GM18868 (cell line): ENCODE measurements at regions not wholly inside any gene's neighbourhood (a gene's known extent, or its start where the extent isn't known, plus 50 kb on each side); places are given as distances from the start of the nearest gene placed in this dataset.

Experiments used
- ATAC-seq: cut with Tn5 transposase; IDR thresholded peaks from one replicate; pipeline ENCODE4 v1.9.1; 2021; ENCODE audit warnings: mild to moderate bottlenecking, moderate library complexity; ENCODE audit not compliant: unreplicated experiment

DNA sequence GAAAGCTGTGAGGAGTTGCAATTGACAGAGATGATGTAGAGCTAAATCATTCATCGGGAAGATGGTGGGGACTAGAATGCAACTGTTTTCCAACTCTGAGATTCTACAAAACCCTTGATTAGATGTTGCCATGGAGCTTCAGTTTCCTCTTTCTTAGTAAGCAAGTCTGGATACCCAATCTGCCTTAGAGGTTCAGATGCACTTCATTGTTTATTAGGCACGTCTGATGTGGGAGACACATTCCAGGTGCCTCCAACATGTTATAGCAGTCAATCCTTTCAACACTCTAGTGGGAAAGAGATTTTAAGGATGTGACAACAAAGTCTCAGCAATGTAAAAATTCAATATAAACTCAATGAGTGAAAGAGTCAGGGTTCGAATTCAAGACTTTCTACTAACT lies 291.3 kb upstream of the PHYHIPL start:
- ATAC-seq = no peak

- no peak for ATAC-seq
Observed at GRCh38 chr10:58885686-58886345, 290.6 kb upstream of the PHYHIPL start.

DNA sequence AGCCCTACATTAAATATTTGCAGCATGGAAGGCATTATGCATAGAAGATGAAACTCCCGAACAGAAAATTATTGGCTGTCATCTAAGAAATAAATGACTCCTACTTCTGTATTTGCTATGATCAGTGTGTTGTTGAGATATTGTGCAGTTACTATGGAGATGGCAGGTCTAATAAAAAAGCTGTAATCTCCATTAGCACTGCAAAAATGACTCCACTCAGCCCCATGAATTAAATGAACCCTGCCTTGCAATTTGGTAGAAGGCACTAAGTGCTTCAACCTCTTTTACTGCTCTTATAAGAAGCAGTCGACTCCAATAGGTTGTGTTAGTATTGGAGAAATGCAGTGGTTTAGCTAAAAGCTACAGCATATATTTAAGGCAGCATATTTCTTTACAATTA lies 290.0 kb upstream of the PHYHIPL start:
- no peak for ATAC-seq

- no peak for ATAC-seq
Observed at GRCh38 chr10:58887474-58887873, 289.0 kb upstream of the PHYHIPL start.

DNA sequence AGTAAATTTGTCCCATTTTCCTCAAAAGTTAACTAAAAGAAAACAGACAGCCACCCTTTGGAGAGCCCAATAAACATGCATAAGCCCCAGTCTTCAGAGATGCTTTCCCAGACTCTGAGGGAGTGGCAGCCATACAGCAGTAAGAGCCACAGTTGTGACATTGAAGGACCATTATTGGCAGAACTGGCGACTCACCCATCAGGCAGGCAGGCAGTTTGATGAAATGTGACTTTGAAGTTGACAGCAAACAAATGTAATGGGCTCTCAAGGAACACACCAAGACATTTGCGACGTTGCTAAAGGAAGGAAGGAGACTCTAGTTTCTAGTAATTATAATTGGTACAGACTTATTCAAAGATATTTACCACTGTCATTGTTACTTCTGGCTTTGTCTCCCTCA lies 287.5 kb upstream of the PHYHIPL start:
- no peak for ATAC-seq

DNA sequence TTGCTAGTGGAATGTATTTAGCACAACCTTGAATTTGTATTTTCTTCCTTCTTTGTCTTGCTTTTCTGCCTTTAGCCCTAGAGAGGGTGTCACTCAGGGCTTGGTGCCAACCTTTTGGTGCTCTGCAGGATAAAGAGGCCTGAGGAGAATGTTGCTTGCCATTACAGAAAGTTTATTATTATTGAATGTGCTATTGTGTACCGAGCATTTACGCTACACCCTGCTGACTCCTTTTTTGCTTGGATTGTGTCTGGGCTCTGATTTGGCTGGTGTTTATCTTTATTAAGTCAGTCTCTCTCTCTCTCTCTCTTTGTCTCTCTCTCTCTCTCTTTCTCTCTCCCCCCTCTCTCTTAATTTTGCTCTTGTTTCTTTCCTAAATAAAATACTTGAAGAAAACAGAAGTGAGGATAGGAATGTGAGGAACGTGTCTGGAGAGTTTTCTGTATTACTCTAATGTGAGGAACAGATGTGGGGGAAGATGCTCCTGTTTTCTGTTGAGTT lies 284.4 kb upstream of the PHYHIPL start:
- no peak for ATAC-seq

DNA sequence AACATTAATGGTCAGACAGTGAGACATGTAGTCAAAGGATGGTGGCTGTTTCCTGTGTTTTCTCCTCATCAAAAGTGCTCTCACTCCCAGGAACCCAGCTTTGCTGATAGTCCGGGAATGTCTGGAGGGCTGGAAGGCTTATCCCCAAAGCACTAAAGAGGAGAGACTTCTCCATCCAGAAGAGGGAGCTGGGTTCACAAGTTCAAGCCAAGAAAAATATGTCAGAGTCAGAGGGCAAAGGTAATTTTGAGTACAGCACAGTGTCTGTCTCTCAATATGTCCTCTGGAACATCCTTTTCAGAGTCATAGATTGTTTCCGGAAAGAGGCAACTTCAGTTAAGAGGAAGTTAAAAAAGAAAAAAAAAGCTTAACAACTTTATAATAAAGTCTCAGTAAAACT lies 281.5 kb upstream of the PHYHIPL start:
- ATAC-seq = no peak

- no peak for ATAC-seq
Observed at GRCh38 chr10:58896229-58896628, 280.2 kb upstream of the PHYHIPL start.

GRCh38 chr10:58897236-58897635 lies 279.2 kb upstream of the PHYHIPL start:
- no peak for ATAC-seq

GRCh38 chr10:58897708-58898107 lies 278.7 kb upstream of the PHYHIPL start:
- ATAC-seq = no peak

DNA sequence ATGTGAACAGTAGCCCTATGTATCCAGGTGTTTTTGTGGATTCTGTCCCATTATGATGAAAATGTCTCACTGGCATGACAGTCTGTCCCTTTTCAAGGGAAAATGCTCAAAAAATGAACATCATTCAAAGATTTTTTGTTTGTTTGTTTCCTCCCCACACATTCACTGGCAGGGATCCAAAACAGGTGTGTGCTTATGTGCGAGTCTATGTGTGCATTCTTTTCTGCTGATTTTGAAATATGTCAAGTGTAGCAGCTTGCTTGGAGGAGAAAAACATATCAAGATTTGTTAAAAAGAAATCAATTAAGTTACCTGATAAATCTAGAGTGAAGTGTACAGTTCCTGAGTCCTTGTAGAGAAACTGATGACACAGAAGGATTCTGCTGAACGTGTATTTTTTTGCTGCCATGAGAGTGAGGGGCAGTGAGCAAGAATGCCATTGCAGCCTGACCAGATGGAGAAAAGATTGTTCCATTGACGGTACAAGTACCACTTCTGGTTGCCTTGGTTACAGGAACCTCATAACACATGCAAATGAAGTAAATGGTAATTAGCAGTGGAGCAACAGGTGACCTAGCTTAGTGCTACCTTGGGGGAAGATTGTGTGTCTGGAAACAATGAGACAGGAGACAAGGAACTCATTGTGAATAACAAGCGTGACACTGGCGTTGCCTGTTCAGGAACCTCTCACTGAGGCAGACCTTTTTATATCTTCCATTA lies 277.4 kb upstream of the PHYHIPL start:
- no peak for ATAC-seq

DNA sequence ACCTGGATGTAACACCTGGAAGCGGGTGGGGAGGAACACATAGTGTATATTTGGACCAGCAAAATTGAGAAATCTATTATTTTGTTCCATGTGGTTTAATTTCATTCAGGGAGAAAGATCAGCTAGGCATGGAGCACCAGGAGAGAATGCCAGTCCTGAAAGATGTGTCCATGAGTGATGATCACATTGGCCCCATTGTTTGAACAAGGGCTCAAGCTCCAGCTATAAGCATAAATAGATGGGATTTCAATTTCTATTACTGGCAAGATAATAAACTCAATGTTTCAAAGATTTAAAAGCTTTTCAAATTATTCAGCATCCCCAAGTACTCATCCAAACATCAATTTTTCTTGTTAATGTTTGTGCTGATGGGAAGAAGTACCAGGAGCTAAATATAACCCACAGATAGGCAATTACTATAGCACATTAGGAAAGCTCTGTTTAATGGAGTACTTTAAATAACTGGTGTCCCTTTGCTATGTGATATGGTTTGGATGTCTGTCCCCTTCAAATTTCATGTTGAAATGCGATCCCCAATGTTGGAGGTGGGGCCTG lies 275.3 kb upstream of the PHYHIPL start:
- ATAC-seq = no peak

DNA sequence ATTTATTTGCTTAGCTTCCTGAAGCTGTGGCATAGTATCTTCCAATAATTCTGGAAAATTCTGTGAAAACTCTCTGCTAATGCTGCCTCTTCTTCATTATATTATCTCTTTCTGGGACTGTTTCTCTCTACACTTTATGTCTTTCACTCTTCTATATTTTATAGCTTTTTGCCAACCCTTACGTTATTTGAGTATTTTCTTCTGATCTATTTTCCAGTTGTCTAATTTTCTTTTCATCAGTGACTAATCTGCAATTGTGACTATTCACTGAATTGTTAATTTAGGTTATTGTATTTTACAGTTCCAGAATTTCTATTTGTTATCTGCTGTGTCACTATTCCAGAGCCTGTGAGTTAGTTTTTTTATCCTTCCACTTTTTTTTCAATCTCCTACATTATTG lies 273.4 kb upstream of the PHYHIPL start:
- ATAC-seq = no peak

GRCh38 chr10:58909881-58910280 lies 266.6 kb upstream of the PHYHIPL start:
- no peak for ATAC-seq

DNA sequence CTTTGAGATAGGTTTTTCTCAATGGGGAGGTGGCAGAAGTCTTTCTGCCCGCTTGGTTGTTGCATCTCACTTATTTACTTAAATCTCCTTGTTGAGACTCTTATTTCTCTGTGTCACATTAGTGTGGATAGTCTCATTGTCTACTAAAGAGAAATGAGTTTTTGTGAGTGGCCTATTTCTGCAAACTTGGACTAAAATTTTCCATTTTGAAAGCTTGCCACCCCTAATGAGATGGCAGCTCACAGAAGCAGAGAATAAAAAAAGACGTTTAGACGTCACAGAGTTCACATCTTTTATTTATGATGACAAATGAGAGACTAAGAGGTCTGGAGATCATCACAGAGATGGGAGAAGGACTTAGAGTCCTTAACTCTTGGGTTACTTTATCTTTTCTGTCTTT lies 262.7 kb upstream of the PHYHIPL start:
- ATAC-seq = no peak

- peak; percentile 79 for ATAC-seq
Observed at GRCh38 chr10:58918887-58919286, 257.6 kb upstream of the PHYHIPL start.

DNA sequence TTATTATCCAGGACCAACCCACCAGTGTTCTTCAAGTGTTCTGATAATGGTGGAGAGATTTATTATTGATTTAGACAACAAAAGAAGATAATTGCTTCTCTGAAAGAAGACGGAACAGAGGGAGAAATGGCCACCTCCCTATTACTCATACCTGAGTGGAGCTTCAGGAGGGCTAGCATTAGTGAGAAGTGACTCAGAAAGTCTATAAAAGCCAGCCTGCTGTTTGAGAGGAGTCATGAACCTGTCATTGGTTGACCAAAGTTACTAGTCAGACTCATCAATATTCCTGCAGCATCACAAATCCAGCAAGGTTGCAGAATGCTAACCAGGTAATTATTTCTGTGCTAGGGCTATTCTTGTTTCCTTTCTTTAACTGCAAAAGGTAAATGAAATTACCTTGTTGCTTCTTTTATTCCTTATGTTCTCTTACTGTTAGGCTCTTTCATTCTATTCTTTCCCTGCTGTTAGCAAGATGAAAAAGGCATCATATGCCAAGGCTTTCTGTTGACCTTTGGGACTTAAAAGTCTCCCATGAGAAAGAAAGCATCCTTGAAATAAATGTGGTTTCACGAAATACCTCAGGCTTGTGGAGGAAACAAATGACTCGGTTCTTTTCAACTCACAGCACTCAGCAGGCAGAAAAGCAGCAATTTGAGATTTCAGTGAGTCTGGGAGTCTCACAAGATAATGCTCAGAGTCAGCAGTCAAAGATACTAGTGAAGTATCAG lies 256.4 kb upstream of the PHYHIPL start:
- peak; percentile 36 for ATAC-seq

DNA sequence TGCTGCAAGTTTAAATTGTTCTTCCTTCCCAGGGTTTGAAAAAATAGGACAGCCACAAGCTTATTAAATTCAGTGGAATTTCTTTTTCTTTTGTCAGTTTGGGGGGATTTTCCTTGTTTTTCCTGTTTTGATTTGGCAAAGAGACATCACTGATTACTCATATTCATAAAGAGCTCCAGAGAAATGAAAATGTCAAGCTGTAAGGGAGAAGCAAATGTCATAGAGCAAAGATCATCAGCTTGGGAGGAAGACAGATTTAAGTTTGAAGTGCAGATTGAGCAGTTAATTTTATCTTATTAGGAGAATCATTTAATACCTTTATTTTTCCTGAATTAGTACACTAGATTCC lies 255.8 kb upstream of the PHYHIPL start:
- ATAC-seq = no peak

DNA sequence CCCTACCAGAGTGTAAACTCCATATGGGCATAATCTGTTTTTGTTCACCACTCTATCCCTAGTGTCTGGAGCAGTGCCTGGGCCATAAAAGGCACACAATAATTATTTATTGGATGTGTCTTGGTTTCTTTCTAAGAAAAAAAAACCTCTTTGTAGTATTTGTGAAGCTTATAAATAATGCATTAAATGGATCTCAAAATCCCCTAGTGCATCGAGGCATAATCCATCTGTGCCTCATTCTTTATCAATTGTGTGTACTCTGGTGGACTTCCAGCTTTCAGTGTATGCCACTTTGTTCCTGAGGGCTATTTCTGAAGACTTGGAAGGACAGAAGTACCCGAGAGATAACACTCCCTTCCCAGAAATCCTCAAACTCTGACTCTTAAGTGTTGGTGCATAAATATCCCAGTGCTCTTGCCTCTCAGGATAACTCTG lies 255.0 kb upstream of the PHYHIPL start:
- ATAC-seq = no peak

- ATAC-seq = no peak
Observed at GRCh38 chr10:58925381-58925780, 251.1 kb upstream of the PHYHIPL start.

- no peak for ATAC-seq
Observed at GRCh38 chr10:58930500-58930899, 245.9 kb upstream of the PHYHIPL start.

- no peak for ATAC-seq
Observed at GRCh38 chr10:58932126-58932525, 244.3 kb upstream of the PHYHIPL start.
